Stimulated activated naive CD4-positive, alpha-beta T cell (primary cell): ENCODE measurements at regions not wholly inside any gene's neighbourhood (a gene's known extent, or its start where the extent isn't known, plus 50 kb on each side); places are given as distances from the start of the nearest gene placed in this dataset.
"Not testable (repeated sequence)": the region's sequence is repeated elsewhere in the genome, so short reads cannot be mapped to it uniquely, and the experiment has no call there.

Source experiments
- DNase-seq, 6 experiments: peaks; one replicate each; lab custom pipeline; 2025; lab: John Stamatoyannopoulos, UW

- DNase-seq: no peak
Observed at GRCh38 chr13:31517599-31517998, 221.7 kb upstream of the RXFP2 start.

DNA sequence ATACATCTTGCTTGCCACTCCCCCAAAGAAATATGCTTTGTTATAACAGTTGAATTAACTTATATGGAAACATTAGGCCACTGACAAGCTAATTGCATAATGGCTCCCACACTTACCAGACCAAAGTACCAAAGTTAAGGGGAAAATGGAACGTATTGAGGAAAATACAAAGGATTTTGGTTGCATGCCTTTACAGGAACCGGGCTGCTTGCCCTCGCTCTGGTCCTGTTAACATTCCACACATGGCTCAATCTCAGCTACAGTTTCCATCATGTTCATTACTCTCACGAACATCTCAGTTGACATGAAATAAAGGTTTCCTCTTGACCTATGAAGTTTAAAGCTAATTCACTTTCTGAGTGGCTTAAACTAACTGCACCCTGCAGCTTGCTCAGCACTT is 220.7 kb upstream of the RXFP2 start:
- no peak for DNase-seq

GRCh38 chr13:31521435-31521834 is 217.9 kb upstream of the RXFP2 start:
- no peak for DNase-seq

GRCh38 chr13:31522396-31522795 is 216.9 kb upstream of the RXFP2 start:
- no peak for DNase-seq

GRCh38 chr13:31528176-31528575 is 211.2 kb upstream of the RXFP2 start:
- no peak for DNase-seq

- DNase-seq: no peak
Observed at GRCh38 chr13:31528758-31529157, 210.6 kb upstream of the RXFP2 start.

DNA sequence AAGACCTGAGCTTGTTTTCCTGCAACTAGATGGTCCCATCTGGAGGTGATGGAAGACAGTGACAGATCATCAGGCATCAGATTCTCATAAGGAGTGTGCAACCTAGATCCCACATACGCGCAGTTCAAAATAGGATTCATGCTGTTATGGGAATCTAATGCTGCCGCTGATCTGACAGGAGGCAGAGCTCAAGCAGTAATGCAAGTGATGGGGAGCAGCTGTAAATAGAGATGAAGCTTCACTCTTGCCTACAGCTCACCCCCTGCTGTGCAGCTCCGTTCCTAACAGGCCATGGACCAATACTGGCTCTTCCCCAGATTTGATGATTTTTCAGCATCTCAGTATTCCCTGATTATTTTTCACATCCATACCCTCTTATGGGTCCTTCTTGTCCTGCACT is 208.4 kb upstream of the RXFP2 start:
- DNase-seq: no peak

- no peak for DNase-seq
Observed at GRCh38 chr13:31537052-31537451, 202.3 kb upstream of the RXFP2 start.

- no peak for DNase-seq
Observed at GRCh38 chr13:31538067-31539042, 201.0 kb upstream of the RXFP2 start.

DNA sequence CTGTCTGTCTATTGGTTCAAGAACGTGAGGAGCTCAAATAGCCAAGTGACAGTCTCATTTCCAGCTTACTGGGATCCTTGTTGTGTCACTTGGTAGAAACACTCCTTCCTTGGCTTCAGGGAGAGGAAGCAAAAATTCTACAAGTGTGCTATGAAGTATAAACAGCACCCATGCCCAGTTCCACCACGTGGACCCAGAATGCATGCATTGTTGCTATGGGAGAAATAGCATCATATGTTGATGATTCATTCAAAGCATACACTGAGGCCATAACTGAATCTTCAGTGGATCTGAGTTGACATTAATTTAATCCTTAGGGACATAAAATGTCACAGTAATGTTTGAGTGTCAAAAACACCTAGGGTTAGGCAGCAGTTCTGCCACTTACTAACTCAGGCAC is 199.0 kb upstream of the RXFP2 start:
- no peak for DNase-seq

DNA sequence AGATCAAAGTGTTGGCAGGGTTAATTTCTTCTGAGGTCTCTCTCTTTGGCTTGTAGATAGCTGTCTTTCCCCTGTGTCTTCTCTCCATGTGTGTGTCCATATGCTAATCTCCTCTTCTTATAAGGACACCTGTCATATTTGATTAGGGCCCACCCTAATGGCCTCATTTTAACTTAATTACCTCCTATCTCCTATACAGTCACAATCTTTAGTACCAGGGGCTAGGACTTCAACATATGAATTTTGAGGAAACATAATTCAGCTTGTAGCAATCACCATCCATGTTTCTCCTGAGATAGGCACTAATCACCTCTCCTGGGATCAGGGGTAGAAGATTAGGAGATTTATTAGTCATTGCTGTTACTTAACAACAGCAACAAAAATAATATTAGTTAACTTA is 196.1 kb upstream of the RXFP2 start:
- no peak for DNase-seq

DNA sequence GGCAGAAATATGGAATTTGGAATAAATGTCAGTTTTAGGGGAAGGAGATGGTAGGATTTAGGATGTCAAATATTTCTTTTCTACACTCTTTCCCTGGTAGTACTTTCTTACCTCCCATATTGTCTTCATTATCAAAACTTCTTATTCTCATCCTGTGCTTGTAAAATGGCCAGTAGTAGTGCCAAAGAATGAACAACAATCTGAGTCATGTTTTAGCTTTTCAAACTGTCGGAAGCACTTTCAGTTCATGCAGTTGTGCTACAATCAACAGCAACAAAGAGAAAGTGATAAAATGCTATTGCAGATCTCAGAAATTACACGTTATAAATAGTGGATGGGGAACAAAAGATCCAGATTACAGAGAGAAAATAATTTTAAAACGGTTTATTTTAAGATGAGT is 193.7 kb upstream of the RXFP2 start:
- no peak for DNase-seq

- no peak for DNase-seq
Observed at GRCh38 chr13:31556376-31556775, 182.9 kb upstream of the RXFP2 start.

- DNase-seq: not testable (repeated sequence)
Observed at GRCh38 chr13:31584221-31584620, 155.1 kb upstream of the RXFP2 start.

GRCh38 chr13:31587698-31588266 is 151.5 kb upstream of the RXFP2 start:
- no peak for DNase-seq

- DNase-seq: no peak
Observed at GRCh38 chr13:31588316-31588715, 151.0 kb upstream of the RXFP2 start.

DNA sequence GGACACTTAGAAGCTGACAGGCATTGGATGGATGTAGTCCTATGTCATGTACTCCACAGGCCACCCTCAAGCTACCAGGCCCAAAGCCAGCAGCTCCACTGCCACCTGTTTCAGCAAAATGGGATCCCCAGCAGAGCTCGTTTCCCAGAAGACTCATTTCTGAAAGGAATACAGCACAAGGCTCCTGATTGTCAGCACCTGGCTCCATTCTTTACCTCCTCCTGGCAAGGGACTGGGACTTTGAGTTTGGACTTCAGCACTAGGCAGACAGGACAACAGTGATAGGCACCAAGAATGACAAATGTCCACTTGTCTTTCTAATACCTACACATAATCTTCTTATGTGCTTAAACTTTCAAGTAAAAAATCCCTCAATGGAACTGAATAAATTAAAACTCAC is 150.4 kb upstream of the RXFP2 start:
- DNase-seq: no peak

GRCh38 chr13:31591642-31592233 is 147.6 kb upstream of the RXFP2 start:
- DNase-seq: no peak

DNA sequence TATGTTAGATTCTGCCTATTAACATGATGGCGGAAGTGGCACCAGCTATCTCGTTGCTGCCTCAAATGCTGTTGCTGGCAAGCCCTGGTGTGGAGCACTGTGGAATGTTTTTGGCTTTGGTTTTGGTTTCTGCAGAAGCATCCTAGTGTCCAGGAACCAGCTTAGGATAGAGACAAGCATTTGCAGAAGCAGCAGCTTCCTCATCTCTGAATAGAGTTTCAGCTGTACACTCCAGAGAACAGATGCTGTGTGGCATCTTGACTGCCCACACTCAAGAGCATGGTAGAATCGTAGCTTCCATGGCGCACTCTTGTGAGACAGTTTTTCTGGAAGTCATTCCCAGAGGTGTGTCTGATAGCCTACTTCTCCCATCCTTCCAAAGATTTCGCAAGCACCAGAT is 145.3 kb upstream of the RXFP2 start:
- DNase-seq: no peak

DNA sequence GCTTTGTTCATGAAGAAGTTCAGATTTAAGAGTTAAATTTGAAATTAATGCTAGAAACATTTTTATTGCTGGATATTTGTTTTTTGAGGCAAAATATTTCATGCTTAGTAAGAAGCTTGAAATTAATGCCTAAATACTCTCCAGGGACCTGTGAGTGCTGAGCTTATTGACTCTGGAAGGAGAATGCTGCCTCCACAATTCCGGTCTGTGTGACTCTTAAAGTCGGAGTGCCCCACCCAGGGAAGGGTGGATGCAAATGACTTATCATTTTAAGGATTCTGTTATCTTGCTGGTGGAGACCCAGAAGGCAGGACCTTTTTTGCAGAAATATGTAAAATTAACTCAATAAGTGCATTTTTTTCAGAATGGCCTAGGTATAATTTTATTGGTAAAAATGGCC is 143.8 kb upstream of the RXFP2 start:
- DNase-seq: no peak

GRCh38 chr13:31598990-31599389 is 140.3 kb upstream of the RXFP2 start:
- DNase-seq: no peak

DNA sequence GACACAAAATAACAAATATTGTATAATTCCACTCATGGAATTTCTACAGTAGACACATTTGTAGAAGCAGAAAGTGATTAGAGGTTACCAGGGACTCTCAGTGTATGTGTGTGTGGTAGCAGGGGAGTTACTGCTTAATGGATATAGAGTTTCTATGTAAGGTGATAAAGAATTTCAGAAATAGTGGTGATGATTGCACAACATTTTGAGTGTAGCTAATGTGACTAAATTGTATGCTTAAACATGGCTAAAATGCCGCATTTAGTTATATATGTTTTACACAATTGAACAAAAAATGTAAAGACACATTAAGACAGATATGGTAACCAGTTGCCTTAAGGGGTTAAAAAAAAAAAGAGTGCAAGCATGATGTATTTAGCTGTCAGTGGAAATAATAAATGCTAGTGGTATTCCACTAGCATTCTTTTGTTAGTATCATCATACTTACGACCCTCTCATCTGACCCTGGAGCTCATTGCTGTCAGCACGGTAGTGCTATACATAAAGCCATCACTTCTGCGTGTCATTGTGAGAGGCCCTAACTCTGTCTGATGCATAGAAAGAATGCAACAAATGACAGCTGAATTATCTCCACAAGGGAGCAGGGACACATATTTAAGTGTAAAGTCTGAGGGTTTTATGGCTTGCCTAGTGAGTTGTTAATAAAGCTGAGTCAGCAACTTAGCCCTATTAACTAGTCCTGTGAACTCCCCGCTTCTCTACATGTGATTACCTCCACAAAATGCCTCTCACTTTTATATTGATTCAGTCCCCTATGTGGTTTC is 134.1 kb upstream of the RXFP2 start:
- no peak for DNase-seq
